ENCODE measurements at regions not wholly inside any gene's neighbourhood (a gene's known extent, or its start where the extent isn't known, plus 50 kb on each side); places are given as distances from the start of the nearest gene placed in this dataset.
A peak's percentile ranks its signal among the peaks of the same experiment; 100 is the strongest.

DNA sequence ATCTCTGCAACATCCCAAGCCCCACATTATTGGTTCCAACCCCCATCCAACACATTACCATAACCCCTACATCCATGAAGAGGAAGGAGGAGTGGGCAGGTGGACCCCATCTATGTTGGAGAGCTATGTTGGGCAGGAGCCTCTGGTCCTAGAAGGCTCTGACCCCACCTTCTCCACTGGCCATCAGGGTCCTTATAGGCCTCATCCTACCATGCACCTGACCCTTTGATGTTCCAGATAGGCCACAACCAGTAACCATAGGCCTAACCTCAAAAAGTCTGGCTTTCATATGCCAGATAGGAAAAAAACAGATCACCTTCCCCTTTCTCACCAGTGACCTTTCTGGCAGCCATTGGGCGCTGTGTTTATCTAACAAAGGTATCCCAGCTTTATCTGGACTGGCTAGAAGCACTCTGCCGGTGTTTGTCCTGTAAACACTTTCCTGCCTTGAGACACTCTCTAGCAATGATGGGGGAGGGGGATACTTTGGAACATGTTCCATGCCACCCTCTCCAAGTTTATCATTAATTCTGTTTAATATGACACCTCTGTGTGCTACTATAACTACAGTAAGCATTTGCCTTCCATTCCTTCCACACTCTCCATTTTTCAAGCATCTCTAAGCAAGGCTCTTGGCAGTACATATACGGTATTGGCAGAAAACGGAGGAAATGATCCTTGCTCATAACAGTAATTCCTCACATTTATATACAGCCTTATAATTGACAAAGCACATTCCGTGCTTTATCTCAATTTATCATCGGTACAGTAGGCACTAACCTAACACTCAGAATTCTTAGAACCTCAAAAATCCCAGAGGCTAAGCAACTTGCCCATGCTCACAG is 377.1 kb downstream of the VPS13C start:
- DNase-seq (ENCODE audit: low spot score): no peak

DNA sequence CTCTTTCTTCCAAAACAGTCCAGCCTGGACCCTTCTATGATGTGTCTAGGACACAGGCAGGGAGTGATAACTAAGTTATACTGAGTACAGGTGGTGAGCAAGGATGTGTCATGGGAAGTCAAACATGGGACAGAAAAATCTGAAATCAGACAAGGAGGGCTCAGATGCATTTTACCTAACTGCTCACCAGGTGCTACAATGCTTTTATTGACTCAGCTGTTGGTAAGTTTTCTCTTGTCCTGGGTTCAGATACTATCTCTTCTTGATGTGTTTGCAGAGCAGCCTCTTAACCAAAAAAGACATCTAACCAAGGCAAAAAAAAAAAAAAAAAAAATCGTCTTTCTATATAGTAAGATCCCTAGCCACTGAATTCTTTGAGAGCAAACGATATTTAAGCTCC is 378.6 kb downstream of the VPS13C start:
- no peak for DNase-seq (ENCODE audit: low spot score)

DNA sequence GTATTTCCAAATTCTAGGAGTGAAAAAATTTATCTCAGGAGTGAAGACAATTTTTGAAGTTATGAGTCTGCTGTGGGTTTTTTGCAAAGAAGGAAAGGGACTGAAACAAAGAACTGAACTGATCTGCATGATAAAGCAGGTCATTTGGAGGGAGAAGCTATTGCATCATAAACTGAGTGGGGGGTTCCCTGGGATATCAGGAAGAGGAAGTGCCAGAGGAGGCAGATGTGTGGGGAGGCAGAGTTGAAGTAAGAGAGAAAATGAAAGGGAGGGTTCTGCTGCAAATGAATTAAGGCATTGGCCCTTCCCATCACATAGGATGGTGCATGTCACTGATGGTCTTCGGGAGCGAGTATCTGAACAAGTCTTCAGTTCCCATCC is 379.2 kb downstream of the VPS13C start:
- DNase-seq (ENCODE audit: low spot score): no peak

DNA sequence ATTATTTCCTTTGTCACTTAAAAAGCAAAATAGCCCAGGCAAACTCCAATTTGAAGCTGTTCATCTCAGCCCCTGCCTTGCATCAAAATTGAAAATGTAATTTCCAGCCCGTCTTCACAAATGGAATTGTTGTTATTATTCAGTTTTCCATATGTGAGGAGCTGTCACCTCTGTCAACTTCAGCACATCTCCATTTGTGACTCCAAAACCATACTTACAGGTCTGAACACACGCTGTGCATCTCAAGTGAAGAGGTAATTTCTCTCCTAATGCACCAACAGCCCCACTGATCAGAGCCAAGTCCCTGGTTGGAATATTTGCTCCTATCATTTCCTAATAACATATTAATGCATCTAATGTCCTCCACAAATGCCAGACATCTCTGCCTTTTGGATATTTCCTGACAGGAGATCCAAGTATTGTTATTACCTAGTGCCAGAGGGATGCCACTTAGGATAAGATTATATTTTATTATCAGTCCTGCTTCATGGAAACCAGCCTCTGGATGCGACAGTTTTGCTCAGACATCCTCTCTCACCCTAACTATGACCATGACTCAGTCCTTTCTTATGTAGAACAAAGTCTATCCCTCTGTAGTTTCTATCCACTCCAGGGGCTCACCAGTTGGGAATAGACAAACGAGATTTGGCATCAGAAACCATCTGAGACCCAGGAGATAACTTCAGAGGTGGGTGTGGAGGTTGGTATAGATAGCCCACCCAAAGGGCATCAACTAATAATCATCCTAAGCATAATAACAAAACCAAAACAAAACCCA is 379.8 kb downstream of the VPS13C start:
- DNase-seq (ENCODE audit: low spot score): no peak

DNA sequence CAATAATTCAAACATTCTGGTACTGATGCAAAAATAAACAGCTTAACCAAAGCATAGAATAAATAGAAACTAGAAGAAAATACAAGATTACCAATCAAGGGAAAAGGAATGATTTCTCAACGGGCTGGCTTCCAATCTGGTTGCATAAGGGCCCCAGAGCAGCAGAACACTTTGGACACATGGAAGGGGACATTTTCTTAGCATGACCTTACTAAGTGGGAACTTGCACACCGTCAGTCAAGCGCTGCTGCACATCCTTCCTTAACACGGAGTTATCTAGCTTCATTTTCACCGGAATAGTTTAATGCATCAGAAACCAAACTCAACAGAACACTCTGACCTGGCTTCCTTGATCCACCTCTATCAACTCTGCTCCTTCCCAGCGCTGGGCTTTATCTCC is 388.5 kb downstream of the VPS13C start:
- DNase-seq (ENCODE audit: low spot score): no peak

DNA sequence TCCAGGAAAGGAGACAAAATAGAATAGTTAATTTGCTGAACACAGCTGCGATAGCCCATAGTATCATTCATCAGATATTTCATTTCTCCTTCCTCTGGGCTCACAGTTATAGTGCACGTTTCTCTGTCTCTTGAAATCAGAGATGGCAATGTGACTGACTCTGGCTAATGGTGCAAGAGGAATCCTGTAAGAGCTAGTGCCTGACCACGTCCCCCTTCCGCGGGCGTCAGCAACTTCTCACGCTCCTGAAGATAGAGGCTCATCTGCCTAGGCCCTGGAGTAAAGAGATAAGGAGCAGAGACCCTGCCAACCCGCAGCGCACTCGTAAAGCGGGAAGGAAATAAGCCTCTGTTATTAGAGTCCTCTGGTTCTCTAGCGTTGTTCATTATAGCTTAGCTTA is 391.8 kb downstream of the VPS13C start:
- DNase-seq (ENCODE audit: low spot score): no peak

DNA sequence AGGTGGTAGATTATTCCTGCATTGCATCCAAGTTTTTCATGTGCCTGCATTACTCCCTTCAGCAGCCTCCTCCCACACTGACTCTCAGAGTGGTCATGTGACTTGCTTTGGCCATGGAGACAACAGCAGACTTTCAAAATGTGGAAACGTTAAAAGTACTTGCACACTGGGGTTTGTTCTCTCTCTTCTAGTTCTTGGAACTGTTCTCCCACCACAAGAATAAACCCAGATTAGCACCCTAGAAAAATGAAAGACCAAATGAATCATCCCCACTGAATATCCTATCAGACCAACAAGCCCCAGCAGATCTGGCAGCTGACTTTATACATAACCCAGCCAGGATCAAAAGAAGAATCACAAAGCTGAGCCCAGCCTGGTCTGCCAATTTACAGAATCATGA is 398.5 kb downstream of the VPS13C start:
- no peak for DNase-seq (ENCODE audit: low spot score)

DNA sequence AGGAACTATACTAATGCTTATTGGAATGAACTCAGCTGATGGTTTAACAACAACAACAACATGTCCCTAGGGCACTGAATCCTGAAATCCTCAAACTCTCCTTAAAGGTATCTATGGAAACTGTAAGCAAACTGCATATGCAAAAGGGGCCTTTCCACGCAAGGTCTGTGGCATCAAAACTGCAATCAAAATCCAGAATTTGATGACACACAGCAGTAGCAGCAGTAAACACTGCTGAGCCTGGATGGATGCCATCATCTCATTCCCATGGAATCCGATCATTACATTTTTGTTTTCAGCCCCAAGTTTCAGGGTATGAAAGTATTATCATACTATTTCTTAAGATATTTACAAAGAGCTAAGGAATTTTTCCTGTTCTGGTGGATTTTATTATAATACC is 399.7 kb downstream of the VPS13C start:
- DNase-seq (ENCODE audit: low spot score): no peak

DNA sequence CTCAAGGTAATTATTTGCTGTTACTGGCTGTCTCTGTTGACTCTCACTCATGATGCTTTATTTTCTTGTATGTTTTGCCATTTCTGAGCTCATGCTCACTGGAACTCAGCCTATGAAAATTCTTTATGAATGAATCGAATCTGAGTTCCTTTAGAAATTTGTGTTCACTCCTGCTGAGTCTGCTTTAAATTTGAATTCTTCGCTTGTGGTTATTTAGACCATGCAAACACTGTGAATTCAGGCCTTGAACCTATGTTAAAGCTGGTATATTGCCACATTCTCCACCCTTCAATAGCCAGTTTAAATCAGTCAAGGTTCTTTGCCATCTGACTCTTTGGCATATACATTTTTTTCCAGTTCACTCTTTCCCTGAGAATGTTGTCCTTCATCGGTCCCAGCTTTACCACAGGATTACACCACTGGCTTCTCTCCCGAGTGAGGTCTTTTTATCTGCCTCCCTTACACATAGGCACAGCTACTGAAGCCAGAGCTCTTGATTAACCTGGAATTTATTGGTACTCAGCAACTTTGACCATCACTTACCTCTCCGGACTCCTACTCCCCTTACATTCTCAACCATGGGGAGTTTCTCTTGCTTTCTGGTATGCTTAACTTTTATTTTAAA is 400.6 kb downstream of the VPS13C start:
- no peak for DNase-seq (ENCODE audit: low spot score)

DNA sequence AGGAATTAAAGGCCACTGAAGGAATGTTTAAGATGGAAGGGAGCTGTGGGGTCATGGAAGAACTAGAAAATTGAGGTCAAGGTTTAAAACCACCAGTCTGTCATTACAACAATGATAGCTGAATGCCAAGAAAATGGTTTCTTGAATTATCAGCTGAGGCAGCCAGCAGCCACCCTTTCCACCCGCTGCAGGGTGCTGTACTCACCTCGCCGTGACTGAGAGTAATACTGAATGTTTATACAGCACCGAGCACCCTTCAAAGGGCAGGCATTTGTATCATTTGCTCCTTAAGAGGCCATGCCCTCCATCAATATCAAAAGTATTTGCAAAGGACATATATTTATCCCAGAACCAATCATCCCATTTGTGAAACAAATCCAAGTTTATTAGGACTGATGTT is 402.8 kb downstream of the VPS13C start:
- DNase-seq (ENCODE audit: low spot score): no peak

DNA sequence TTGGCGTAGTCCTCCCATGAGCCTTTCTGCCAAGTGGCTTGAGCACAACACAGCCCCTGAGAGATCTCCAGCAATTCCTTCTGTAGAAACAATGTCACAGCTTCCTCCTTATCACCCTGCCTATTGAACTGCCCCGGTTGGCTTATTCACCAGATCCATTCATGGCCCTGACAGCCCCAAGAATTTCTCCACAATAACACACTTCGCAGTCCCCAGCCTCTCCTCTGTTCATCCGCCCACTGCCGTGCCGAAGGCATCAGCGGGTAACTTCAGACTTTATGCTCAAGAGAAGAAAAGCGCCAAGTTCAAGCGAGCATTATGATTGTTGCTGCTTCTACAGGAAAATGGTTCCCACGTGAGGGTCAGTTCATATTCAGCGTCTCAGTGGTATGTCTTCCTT is 403.9 kb downstream of the VPS13C start:
- no peak for DNase-seq (ENCODE audit: low spot score)

DNA sequence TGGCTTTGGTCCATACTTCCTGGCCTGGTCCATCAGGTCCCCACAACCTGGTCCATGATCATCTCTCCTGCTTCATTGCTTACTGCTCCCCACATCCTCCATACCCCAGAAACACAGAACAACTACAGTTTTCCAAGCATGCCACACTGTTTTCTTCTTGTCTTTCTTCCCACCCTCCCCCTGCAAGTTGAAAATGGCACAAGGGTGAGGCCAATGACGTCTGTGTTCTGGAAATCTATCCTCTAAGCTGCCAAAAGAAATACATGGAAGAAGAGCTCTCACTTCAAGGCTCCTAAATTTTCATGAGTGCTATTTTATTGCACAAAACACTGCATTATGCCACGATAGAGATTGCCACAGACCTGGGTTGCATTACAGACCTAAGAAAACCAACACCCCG is 404.4 kb downstream of the VPS13C start:
- no peak for DNase-seq (ENCODE audit: low spot score)

DNA sequence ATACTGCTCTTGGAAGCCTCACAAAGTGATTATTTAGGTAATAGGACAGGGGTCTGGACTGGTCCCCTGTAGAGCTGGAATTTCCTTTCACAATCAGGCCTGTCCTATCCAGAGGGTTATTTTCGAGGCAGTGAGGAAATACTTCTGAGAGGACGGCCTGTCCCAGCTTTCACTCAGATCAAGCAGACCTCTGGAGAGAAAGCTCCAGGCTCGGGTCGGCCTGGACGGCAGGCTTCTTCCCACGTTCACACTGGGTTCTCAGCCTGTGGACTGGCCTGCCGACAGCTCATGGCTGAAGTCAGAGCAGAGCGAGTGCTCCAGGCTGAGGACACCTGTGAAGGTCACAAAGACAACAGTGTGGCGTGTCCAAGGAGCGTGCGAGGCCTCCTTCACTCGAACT is 405.3 kb downstream of the VPS13C start:
- no peak for DNase-seq (ENCODE audit: low spot score)

DNA sequence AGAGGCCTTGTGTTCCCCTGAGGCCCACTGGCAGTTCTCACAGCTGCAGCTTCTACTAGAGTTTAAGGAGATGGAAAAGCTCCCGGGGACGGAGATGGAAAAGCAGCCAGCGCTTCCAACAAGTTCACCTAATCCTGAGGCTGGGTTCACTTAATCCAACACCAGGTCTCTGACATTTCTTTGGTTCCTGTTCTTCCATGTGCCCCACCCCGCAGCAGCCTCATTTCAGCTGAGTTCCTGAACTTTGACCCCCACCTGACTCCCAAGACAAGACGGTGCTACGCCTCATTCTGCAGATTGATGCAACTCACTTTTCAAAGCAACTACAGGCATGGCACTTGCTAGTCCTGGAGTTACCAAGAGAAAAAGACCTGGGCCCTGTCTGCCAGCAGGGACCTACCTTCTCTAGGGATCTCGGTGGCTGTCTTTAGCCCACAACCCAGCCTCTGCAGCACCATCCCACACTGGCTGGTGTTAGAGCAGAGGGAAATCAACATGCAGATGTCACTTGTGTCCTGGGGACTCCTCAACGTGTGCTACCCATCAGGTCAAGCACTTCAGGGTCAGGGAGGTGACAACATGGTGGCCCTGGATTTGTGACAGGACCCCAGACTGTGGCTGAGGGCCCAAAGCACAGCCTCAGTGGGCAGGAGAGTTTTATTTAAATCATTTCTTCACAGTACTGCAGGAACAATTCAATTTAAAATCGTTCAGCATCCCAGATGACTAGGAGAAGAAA is 406.1 kb downstream of the VPS13C start:
- no peak for DNase-seq (ENCODE audit: low spot score)

DNA sequence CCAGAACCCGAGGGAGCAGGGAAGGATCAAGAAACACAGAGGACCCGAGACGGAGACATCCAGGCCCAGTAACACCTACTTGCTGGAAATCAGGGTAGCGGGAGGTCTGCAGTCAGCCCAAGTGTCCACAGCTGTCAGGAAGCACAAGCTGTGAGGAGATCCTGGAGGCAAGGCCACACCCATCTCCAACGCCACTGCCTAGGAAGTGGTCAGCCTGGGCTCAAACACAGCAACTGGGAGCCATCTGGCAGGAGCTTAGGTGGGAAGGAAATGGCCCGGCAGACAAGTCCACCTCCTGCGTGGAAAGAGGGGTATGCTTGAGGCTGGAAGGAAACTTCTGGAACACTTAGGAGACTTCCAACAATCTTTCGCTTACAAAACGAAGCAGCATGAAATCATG is 407.1 kb downstream of the VPS13C start:
- no peak for DNase-seq (ENCODE audit: low spot score)

DNA sequence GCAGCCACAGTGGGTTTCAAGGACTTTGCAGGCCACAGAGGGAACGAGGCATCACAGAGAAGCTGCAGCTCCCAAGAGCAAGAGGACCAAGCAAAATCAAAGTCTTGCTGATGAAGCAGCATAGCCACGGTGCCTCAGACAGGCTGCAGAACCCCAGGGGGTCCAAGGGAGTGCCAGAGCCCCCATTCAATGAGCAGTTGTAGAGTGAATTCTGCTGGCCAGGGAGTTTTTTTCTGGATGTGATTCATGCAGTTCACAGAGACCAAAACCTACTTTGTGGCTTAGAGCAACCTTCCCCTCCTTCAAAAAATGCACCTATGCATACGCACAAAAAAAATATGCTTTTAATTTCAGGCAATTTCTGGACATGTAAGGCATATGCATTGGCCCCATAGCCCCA is 409.0 kb downstream of the VPS13C start:
- DNase-seq (ENCODE audit: low spot score): no peak

DNA sequence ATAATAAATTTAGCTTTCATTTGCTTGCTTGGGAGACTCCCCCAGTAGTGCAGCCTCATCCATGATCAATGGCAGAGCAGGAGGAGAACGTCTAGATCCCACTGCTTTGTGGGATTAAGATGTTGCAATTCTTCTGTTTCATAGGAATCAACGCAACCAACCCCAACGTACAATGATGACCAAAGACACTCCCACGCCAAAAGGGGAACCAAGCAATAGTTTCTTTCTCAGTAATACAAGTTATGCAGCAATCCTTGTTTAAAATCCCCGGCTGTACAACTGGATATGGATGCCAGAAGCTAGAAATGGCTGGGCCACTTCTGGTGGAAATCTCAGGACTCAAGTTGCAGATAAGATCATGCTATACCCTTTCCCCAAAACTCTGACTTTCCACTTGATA is 411.2 kb downstream of the VPS13C start:
- no peak for DNase-seq (ENCODE audit: low spot score)

DNA sequence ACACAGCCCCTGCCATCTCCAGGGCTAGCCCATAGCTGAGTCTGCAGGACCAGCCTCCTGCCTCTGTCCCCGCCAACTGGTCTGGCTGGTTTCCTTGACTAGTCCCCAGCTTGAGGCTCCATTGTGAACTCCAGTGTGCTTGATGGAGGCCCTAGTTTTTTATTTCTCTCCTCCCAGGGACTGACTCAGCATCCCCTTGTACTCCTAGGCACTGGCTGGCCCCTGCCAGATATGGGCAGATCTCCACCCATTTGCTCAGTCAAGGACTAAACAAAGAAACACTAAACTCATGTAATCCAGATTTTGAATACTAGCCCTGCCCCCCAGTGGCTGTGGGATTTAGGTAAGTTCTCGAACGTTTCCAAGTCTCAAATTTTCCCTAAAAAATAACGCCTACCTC is 415.4 kb upstream of the RORA start:
- DNase-seq (ENCODE audit: low spot score): no peak

DNA sequence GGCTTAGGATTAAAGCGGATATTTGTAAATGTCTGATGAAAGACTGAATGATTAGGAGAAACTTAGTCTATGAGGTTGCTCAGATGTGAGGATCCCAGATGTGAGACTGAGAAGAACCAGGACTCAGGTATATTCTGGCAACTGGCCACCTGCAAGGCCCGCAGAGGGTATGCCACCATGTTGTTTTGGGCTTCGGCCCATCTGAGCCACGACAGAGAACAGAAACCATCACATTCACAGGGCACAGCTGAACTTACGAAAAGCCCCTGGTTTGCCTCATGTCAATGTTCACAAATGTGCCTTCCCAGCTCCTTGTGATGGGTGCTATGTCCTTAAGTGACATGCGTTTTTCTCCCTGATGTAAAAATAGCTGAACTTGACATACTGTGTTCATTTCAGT is 412.5 kb upstream of the RORA start:
- no peak for DNase-seq (ENCODE audit: low spot score)

DNA sequence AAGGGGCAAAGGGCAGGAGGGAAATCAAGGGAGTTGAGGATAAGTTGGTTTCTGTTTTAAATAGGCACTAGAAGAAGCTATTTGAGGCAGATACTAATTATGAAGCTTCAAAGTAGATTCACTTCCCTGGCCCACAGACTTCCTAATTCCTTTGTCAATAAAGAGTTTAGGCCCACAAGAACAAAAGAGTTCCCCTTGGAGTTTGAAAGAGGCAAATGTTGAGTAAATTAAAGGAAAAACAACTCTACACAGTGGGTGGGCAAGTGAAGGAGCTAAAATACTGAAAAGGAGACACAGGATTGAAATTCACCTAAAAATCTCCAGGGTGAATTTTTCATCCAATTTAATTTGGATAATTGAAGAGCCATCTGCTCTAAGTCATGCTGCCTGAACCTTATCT is 411.7 kb upstream of the RORA start:
- DNase-seq (ENCODE audit: low spot score): no peak

DNA sequence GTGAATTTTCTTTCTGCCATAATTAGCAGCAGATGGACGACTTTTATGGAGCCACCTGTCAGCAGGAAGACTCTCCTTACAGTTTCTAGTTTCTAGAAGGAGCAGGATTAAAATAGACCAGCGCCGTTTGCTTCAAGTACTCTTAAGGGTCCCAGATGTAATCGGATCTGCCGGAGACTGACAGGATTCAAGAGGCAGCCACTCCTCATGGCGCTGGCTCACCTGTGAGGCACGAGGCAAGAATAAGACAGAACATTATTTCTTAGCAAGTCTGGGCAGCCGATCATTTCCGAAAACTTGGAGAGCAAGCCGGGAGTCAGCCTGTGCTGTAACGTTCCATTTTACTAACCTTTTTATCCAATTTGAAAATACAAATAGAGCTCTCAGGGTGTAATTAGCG is 410.4 kb upstream of the RORA start:
- DNase-seq (ENCODE audit: low spot score): peak; percentile 51

DNA sequence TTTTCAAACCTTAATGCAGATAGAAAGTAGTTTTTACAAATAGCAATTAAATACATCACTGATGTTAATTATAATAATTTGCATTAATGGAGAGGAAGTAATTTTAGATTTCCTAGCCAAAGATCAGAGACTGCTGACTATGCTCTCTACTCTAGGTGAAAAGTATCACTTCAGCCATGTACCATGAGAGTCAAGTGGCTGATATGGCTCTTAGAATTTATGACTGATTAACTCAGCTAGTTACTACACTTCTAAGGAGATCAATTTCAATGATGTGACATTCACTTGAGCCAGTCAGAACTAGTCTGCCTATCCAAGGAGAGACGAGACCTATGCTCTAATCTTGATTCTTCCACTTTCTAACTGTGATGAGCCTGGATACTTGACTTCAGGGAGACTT is 405.7 kb upstream of the RORA start:
- no peak for DNase-seq (ENCODE audit: low spot score)

DNA sequence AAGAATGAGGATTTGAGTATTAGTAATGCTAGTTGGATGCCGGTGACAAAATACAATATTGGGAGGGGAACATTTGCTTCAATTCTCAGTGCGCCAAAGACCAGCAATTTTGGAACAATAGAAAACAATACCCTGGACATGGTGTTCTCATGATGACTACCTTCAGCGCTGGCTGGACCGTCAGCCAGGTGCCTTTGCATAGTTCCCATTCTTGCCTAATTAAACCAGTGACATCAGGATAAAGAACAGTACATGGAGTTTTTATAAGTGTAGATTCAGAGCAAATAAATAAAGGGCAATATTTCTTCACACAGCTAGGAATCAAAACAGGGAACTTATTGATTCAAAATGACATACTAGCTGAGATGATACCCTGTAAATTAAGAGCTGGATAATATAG is 404.8 kb upstream of the RORA start:
- no peak for DNase-seq (ENCODE audit: low spot score)

Data from D341Med (cell line).